ENCODE measurements at regions not wholly inside any gene's neighbourhood (a gene's known extent, or its start where the extent isn't known, plus 50 kb on each side); places are given as distances from the start of the nearest gene placed in this dataset.

DNA sequence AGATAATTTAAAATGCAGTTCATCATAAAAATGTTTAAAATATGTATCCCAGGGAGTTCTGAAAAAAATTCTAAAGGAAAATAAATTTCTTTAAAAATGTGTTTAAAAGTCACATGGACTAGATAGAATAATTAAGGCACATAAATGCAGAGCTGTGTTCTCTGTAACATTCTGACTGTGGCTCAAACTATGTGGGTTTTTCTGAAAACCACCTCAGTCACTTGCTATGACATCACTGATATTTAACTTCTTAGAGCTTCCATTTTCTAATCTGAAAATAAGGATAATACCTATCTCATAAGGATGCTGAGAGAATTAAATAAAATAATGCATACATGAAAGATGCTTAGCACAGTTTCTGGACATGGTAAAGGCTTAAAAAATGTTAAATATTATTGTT is 107.3 kb downstream of the SLC41A2 start:
- H3K4me3 ChIP-seq (replicated peaks in 1 of 2; ENCODE audit: low read depth in 2 of 2, low read length in 2 of 2): no peak overlapping the region
- no peak for DNase-seq (ENCODE audit: low read depth in 2 of 2)
- TF ChIP-seq, protein P1, sequence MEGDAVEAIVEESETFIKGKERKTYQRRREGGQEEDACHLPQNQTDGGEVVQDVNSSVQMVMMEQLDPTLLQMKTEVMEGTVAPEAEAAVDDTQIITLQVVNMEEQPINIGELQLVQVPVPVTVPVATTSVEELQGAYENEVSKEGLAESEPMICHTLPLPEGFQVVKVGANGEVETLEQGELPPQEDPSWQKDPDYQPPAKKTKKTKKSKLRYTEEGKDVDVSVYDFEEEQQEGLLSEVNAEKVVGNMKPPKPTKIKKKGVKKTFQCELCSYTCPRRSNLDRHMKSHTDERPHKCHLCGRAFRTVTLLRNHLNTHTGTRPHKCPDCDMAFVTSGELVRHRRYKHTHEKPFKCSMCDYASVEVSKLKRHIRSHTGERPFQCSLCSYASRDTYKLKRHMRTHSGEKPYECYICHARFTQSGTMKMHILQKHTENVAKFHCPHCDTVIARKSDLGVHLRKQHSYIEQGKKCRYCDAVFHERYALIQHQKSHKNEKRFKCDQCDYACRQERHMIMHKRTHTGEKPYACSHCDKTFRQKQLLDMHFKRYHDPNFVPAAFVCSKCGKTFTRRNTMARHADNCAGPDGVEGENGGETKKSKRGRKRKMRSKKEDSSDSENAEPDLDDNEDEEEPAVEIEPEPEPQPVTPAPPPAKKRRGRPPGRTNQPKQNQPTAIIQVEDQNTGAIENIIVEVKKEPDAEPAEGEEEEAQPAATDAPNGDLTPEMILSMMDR (IDR thresholded peaks at IDR 0.05; ENCODE audit: low read depth, low read length): no peak

DNA sequence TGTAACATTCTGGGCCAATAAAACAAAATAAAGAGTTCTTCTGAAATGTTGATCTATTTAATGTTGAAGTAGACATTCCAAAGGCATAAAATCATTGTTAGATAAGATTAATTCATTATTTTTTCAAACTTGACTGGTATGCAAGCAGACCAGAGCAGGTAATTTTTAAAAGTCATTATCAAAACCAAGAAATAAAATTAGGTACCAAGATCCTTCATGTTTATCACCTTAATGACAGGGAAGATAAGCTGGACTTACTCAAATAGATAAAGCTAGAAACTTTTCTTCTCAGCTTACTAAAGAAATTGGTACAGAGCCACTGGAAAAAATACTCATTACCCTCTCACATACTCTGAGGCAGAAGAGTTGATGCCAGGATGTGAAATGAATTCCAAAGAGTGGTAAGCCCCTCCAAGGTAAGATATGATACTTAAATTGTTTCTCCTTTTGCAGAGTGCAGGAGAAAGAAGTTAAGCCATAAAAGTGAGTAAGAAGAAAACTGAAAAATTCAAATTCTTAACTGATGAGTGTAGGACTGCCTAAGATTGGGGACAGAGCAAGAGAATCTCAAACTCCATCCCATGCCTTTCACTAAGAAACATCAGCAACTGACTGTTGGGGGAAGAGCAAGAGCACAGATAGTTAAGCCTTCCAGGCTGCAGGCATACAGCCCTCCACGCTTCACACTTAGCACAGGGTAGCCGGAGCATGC is 111.9 kb downstream of the SLC41A2 start:
- H3K4me3 ChIP-seq (replicated peaks in 1 of 2; ENCODE audit: low read depth in 2 of 2, low read length in 2 of 2): no peak overlapping the region
- peak in 1 of 2 donors; percentile 33 for DNase-seq (ENCODE audit: low read depth in 2 of 2)

DNA sequence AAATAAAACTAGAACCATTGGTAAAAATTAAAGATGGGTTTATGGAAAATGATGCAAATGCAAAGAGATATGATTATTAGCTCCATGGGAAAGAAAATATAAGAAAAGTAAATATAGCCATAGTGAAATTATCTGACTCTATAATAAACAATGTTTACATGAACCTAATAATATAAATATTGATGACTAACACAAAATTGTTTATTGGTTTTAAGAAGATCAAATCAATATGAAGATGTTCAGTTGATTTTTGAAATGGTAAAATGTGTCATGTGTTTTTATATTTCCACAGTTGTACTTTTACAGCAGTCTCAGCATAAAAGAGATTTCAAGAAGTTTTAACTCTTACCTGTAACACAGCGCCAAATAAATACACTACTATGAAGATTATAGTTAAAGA is 114.0 kb downstream of the SLC41A2 start:
- H3K4me3 ChIP-seq (replicated peaks in 1 of 2; ENCODE audit: low read depth in 2 of 2, low read length in 2 of 2): no peak overlapping the region
- DNase-seq (ENCODE audit: low read depth in 2 of 2): no peak
- TF ChIP-seq, protein P1 (IDR thresholded peaks at IDR 0.05; ENCODE audit: low read depth, low read length): no peak

More for the DNA sequence above, 111.9 kb downstream of the SLC41A2 start:
- TF ChIP-seq, protein P1 (IDR thresholded peaks at IDR 0.05; ENCODE audit: low read depth, low read length): no peak

DNA sequence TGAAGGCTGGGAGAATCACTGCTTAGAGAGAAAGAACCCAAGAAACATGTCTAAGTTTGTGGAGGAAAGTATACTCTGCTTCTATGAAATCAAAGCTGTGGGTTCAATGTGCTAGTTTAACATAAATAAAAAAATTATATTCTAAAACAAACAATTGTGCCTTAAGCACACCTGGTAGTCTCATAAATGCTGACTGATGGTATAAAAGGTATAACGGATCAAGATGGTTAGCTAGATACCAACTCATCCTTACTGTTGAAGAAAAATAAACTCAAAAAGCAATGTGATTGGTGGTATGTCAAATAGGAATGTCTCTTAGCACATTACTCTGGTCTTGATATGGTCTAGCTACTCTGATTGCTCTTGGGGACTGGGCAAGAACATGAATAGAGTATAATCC is 117.8 kb downstream of the SLC41A2 start:
- no peak for DNase-seq (ENCODE audit: low read depth in 2 of 2)
- TF ChIP-seq, protein P1 (IDR thresholded peaks at IDR 0.05; ENCODE audit: low read depth, low read length): no peak
- no peak overlapping the region for H3K4me3 ChIP-seq (replicated peaks in 1 of 2; ENCODE audit: low read depth in 2 of 2, low read length in 2 of 2)

DNA sequence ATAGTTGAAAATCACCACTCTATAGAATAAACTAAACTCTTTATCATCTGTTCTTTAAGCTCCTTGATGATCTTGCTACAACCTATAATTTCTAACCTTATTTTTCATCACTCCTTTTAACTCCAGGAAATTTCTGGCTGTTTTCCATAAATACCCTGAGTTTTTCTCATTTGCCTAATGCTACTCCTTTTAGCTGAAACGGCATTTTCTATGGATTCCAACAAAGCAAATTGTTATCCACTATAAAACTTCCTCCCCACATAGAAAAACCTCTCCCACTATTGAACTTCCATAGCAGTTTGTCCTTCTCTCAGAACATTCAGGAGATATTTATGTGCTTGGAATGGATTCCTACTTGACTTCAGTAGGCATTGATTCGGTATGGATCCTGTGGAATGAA is 122.8 kb downstream of the SLC41A2 start:
- H3K4me3 ChIP-seq (replicated peaks in 1 of 2; ENCODE audit: low read depth in 2 of 2, low read length in 2 of 2): no peak overlapping the region
- TF ChIP-seq, protein P1 (IDR thresholded peaks at IDR 0.05; ENCODE audit: low read depth, low read length): no peak
- no peak for DNase-seq (ENCODE audit: low read depth in 2 of 2)

DNA sequence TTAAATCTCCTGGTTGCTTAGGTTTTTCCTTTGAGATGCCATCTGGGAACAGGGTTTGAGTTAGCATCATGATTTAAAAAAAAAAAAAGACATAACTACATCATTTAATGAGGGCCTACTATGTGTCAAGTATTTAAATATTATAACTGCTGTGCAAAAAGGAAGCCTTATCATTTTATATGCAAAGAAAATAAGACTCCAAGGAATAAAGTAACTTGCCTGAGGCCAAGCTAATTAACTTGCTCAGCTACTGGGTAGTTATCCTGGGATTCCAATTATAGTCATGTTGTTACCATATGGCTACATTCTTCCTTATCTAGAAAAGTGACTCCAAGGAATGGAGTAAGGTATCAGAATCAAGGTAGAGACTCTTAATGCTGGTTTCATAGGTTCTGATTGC is 123.5 kb downstream of the SLC41A2 start:
- no peak overlapping the region for H3K4me3 ChIP-seq (replicated peaks in 1 of 2; ENCODE audit: low read depth in 2 of 2, low read length in 2 of 2)
- DNase-seq (ENCODE audit: low read depth in 2 of 2): no peak
- TF ChIP-seq, protein P1 (IDR thresholded peaks at IDR 0.05; ENCODE audit: low read depth, low read length): no peak

DNA sequence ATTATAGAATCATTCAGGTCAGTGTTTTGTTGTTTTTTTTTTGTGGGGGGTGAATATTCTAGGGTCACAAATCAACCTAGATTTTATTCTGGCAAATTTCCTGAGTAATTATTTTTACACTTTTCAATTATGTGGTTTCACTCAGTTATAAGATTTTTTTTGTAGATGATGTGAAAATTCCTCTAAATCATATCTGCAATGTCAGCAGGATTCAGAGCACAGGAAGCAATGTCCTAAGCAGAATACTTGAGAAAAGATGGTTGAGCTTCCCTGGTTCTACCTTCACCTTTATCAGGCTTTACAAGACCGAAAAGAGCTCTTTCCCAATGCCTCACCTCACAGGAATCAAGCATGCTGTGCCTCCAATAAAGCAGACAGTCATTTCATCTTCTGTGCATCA is 124.3 kb downstream of the SLC41A2 start:
- TF ChIP-seq, protein P1 (IDR thresholded peaks at IDR 0.05; ENCODE audit: low read depth, low read length): no peak
- no peak for DNase-seq (ENCODE audit: low read depth in 2 of 2)
- no peak overlapping the region for H3K4me3 ChIP-seq (replicated peaks in 1 of 2; ENCODE audit: low read depth in 2 of 2, low read length in 2 of 2)

Data from cardiac fibroblast (primary cell).